DMS153 (cell line): ENCODE measurements at regions not wholly inside any gene's neighbourhood (a gene's known extent, or its start where the extent isn't known, plus 50 kb on each side); places are given as distances from the start of the nearest gene placed in this dataset.
"Not testable (repeated sequence)": the region's sequence is repeated elsewhere in the genome, so short reads cannot be mapped to it uniquely, and the experiment has no call there.

Experiments
- DNase-seq: peaks from one replicate; lab custom pipeline; 2025; lab: John Stamatoyannopoulos, UW

DNA sequence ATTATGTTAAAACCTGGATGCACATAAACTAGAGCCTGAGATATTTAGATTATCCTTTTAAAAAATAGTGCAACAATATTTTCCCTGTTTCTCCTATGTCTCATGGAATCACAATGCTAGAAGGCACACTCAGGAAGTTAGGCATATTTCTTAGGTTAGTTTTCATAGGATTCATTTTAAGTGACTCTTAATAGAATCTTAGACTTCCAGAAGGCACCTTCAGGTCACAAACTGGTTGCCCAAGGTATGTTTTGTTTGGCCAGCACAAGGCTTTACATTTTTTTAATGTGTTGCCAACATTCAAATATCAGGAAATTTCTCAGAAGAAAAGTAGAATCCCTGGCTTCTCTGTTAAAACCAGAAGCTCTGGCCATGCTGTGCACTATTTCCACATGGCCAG, 129.3 kb downstream of the LNPK start:
- DNase-seq: no peak

DNA sequence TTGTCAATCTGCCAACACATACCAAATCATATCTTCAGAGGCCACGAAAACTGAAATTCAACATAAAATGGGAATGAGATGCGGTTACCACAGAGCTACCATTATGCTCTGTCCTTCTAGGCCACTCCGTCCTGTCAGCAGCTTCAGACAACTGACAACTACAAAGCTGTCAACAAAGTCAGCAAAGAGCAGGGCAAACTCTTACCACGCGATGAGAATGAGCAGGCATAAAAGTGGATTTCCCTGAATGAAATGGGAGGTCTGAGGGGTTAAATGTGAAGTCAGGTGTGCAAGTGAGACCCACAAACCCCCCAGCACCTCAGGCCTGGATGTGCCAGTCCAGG, 130.1 kb downstream of the LNPK start:
- no peak for DNase-seq

DNA sequence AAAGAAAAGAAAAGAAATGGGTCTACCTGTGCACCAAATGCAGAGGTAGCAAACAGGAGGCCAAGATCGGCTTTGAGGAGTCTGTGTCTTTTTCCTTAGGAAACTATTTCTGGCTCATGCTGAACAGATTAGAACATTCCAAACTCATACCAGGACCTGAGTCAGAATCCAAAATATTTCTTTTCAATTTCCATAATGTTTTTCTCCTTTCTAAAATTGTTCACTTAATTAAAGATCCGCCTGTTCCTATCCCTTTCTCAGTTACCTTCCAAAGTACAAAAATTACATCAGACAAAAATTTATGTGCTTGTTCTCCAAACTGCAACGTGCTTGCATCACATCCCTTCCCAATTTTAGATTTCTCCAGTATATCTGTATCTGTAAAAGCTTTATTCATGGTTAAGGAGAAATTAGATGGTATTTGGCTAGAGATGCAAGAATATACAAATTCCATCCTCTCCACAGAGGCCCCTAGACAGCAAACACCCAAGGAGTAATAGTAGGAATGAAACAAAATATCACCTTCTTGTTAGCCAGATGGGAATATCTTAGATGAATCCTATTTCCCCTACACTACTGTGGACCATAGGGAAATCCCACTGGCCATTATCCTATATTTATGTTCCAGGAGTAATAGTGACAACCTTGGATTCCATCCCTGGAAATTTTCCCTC, 130.6 kb downstream of the LNPK start:
- DNase-seq: no peak

DNA sequence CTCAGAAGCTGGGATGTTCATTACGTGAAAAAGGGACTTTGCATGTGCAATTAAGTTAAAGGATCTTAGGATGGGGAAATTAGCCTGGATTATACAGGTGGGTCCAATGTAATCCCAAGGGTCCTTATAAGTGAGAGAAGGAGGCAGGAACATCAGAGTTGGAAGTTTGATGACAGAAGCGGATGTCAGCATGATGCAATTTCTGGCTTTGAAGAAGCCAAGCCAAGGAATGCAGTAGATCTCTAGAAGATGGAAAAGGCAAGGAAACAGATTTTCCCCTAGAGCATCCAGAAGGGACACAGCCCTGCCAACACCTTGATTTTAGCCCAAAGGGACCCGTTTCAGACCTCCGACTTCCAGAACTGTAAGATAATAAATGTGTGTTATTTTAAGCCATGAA, 136.4 kb downstream of the LNPK start:
- DNase-seq: no peak

DNA sequence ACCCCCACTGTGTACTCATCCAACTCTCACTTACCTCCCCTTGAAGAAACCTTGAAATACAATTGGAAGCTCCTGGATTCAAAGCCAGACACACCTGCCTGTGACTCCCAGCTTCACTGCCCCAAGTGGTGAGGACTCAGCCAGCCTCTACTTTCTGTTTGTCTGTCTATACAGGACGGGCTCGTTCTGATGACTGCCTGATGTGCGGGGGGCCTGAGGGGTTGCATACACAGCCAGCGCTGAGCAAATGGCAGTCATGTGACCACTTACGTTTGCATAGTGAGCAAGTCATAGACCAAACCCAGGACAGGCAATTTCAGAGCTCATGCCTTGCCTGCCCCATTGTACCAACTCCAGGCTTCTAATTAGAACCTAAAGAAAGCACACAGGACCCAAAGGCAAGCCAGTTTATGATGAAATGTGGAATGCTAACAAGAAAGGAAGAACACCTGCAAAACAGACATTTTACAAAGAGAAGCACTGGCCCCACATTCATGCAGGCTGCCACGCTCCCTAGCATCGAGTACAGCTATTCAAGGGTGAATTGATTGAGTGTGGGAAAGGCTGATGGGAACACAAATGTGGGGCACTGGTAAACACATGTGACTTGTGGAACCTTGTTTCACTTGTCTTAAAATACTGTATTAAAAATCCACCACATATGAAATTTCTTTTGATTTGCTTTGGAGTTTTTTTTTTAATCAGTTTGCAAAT, 137.8 kb downstream of the LNPK start:
- no peak for DNase-seq

DNA sequence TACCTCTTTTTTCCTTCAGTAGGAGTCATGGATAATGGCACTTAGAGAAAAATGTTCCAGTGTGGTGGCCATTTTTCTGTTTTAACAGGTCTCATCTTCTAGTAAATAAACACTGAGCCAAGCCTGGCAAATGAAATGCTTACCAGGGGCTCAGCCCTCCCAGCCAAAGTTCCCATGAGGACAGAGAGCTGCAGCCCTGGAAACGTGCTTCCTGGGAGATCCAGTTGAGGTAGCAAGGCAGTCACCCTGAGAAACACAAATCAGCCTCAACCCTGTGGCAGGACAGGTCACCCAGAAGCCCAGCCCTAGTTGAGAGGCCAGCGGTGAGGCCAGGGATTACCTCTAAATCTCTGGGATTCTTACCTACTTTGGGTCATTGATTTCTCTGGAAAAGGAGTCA, 140.1 kb downstream of the LNPK start:
- DNase-seq: no peak

DNA sequence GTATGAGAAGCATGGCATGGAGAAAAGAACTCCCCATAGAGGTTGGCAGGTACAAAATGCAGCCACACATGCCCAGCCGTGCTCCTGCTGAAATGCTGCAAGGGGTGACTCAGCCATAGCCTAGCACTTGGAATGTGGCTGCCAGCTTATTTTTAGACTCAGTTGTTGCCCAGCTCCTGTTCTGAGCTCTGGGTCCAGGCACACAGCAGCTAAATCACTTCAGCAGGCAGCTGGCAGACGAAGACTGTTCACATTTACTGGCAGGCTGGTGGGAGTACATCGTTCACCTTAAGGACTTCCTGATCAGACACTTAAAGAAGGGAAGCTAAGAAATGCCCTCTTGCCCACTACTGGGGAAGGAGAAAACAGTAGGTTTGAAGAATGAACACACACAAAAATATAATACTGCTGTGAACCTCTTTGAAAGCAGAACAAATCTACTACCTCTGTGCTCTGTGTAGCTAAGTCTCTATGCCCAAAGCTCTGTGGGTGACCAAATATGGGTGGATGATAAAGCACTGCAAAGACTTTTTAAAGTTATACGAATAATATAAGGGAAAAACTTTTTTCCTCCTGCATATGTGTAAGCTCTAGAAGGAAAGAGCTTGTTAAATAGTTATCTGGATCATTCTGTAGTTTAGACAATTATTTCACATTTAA, 146.1 kb downstream of the LNPK start:
- peak; percentile 26 for DNase-seq

DNA sequence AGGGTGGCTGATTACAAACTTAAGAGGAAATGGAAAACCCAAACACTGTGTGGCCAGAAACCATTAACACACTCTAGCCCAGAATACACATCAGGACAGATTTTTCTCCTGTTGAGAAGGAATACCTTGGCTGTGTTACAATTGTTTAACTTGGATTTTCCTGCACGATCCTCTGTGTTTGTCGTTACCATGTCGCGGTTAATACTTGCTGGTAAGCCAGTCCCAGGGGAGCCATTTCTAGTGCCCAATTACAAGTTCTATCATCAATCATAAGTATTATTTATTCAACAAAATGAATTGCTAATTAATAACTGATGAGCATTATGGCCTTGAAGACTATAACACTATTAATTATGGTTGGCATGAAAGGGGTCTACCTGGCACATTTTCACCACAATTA, 146.8 kb downstream of the LNPK start:
- peak; percentile 33 for DNase-seq

DNA sequence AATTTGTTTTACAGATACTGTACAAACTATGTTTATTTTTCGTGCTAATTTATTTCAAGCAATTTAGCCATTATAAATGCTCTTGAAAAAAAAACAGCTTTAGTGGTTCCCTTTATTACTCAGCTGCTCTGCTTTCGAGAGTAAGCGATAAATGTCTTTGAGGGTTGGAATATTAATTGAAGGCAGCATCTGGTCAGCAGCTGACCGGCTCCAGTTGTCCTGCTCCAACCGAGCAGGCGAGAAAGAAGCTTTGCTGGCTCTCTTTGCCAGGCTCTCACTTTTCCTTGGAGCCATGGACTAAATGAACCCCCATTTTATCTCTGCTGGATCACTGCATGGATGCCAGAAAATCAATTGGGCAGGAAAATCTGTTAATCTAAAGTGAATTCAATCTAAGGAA, 147.4 kb downstream of the LNPK start:
- no peak for DNase-seq

DNA sequence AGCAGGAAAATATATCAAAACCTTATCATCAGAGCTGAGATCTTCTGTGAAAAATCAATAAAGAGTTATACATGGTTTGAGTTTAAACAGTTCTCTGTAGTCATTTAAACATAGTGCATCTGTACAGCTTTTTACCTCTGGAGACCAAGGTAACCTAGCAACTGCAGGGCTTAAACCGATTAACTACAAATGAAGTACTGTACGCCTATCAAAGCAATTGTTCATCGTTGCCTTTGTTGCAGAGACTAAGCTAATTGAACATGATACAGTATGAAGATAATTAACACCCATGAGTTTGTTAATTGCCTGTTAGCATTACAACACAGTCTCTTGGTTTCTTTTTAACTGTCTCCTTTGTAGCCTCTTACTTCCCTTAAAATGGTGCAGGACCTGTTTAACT, 147.9 kb downstream of the LNPK start:
- no peak for DNase-seq

DNA sequence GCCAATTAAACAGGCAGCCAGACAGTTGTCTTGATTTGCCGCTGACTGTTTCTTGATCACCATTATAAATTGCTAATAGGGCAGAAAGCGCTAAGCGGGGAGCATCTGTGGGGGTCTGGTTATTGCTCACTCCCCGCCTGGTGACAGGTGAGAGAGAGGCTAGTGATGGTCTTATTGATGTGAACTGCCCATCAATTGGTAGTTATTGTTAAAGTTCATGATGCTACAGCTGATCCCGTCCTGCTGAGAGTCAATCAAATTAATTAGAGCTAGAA, 148.5 kb downstream of the LNPK start:
- DNase-seq: no peak

DNA sequence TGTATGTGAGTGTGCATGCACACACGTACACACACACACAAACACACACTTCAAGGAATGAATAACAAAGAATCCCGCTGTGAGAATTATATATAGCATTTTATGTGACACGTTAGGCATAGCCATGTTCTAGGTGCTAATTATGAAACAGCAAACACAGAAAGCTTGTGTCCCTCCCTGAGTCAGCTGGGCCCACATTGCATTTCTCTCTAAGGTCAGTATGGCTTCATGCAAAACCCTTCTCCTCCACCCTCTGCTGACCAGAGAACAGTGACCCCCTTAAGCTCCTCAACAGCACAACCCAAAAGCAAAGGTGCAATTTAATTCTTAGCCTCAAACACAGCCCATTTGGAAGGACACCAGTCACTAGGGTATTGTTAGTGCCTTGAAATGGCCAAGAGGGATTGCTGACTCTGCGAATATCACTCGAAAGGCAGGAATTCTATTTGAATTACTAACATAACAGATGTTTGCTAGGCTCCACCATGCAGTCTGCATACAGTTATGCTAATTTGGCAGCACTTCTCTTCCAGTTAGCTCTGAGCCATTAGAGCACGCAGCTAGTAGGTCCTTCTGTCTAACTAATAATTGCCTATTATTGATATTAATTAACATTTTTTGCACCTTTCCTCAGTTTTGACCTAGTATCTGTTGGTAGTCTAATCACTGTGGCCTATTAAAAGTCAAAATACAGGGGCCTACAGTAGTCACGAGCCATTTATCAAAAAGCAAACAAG, 149.0 kb downstream of the LNPK start:
- DNase-seq: no peak

DNA sequence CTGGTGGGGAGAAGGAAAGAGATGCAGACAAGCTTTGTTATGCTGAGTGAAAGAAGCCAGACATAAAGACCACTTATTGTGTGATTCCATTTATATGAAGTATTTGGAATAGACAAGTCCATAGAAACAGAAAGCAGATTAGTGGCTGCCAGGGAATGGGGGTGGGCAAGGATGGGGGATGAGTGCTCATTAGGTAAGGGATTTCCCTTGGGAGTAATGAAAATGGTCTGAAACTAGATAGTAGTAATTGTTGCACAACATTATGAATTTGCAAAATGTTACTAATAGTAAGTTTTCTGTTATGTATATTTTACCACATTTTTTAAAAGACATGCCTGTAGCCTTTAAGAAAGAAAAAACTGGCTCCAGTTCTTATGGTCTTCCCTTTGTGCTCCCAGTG, 154.9 kb downstream of the LNPK start:
- no peak for DNase-seq

DNA sequence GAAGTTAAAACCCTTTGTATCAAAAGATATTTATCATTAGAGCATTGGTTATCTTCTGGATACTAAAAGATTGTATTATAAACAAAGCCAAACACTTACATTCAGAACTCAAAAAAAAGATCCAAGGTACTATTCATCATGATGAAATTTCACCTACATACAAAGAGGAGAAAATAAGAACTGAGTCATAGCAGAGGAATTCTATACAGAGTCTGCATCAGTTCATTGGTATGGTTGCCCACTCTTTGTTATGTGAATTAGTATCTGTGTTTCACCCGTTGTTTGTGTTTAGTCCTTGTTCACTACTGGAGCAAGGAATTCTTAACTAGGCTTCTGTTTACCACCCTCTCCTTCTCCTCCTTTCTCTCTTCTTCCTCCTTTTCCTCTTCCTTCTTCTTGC, 157.9 kb downstream of the LNPK start:
- DNase-seq: no peak

DNA sequence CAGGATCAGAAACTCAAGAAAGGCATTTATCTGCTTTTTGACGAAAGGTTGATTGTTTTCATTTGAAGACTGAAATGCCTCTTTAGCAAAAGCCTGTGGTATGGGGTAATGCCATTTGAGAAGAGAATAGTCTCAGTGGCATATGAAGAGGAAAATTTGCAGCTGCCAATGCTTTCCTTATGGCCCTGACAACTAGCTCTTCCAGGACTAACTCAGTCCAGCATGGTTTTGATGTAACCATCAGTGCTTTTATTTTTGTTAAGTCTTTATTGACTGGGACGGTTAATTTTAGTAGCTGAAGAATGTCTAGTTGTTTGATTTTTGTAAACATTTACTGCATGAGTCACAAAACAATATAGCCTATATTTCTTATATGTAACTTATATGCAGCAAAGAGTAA, 158.4 kb downstream of the LNPK start:
- no peak for DNase-seq

DNA sequence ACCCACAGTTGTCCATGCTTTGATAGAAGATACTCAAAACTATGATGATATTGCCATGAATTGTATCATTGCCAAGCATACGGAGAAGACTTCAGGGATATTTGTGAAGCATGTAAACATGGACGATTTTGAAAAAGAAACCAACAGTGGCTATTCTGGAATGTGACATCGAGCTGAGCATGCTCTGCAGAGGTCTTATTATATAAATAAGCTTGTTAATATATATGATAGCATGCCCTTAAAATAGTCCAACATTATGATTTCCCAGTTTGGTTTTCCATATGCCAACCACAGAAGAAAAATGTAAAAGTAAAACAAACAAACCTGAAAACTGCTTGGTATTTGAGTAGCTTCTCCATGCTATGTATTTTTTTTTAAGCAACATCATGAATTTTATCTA, 159.1 kb downstream of the LNPK start:
- DNase-seq: no peak

DNA sequence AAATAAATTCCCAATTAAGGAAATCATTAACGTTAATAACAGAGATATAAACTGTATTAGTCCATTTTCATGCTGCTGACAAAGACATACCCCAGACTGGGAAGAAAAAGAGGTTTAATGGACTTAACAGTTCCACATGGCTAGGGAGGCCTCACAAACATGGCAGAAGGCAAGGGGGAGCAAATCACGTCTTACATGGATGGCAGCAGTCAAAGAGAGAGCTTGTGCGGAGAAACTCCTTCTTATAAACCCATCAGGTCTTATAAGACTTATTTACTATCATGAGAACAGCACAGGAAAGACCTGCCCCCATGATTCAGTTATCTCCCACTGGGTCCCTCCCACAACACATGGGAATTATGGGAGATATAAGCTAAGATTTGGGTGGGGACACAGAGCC, 161.3 kb downstream of the LNPK start:
- DNase-seq: not testable (repeated sequence)

DNA sequence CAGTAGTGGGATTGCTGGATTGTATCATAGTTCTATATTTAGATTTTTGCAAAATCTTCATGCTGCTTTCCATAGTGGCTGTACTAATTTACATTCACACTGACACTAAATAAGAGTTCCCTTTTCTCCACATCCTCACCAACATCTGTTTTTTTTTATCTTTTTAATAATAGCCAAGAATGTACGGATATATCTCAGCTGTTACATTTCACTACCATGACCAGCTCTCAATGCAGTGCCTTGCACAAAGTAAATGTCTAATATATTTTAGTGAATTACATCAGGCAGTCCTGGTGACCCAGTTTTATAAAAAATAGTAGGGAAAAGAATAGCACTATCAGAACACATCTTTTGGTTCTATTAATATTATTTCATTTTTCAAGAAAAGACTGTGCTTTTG, 161.8 kb downstream of the LNPK start:
- DNase-seq: no peak

DNA sequence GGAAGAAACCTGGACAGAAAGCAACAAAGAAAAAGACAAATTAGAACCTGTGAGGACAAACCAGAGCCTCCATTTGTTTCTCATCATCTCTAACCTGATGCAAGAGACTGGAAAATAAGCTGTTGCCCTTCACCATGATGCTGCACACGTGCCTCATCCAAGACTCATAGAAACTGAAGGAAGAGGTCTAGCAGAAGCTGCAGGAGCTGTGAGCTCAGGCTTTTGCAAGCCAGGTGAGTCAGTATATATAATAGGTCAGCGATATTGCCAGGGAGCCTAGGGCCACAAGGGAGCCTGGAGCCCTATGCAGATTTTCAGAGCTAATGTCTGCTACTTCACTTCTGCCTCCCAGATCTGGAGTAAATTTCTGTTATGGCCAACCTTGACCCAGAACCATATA, 163.1 kb downstream of the LNPK start:
- no peak for DNase-seq

DNA sequence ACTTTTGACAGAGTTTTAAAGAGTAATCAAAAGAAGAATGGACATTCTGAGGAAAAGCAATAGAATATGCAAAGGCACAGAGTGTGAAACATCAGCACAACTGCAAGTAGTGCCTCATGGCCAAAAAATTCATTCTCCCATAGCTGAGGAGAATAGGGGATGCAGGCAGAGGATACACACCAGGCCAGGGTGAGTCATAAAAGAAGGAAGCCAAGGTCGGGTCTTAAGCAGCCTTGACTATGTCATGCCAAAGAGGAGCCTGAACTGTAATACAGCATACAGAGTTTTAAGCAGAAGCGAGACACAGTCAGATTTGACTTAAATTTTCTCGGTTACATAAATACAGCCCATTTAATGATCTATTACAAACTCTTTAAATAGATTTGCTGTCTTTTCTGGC, 165.0 kb downstream of the LNPK start:
- DNase-seq: no peak

DNA sequence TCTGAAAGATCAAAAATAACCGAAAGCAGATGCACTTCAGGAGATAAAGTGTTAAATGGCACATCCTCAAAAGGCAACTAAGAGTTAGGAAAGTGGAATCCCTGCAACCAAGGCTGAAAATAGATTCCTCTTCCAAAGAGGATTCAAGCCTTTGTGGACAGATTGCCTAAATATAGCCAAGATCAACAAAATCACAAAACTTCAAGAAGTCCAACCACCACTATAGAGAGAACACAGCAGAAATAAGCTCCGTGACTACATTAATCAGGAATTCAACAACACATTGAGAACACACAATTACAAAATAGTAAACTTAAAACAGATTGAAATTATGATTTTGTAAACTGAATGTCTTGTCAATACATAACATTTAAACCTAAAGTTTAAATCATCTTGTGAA, 165.7 kb downstream of the LNPK start:
- DNase-seq: no peak

DNA sequence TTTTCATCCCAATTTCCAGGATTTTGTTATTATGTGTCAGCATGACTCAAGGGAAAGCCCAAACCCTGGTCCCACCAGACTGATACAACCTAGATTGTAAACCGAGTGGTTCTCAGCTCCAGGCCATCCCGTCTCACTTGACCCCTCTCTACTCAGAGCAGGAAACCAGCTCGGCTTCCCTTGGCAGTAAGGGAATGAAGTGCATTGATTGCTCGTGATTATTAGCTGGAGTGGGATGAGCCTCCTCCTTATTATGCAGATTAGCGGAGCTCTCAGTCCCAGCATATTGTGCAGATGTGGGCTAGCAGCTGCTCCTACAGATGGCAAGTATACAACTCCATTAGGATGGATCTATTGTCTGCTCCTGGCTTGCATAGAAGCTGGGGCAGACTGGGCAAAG, 167.6 kb downstream of the LNPK start:
- DNase-seq: peak; percentile 58

DNA sequence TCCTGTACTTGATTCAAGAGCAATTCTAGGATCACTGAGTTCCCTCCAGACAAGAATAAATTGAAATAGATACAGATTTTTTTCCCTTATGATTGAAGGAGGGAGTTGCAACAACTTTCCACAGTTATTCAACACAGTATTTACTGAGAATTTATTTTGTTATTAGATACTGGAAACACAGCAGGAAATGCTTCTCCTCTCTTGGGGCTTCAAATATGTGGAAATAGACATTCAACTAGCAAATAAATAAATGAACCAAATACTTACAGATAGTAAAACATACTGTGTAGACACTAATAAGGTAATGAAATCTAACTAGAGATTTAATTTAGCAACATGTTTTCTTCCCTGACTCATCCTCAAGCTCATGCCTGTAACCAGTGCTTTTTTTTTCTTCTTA, 169.2 kb downstream of the LNPK start:
- no peak for DNase-seq
